DOHH2 (cell line): ENCODE measurements at regions not wholly inside any gene's neighbourhood (a gene's known extent, or its start where the extent isn't known, plus 50 kb on each side); places are given as distances from the start of the nearest gene placed in this dataset.

Source experiments
- H3F3A ChIP-seq: fragments of 200-600 bp; sonication (generic), shearing (Covaris generic); 2 replicates; pipeline ENCODE4 v1.6.0; 2016; ENCODE audit warnings: antibody characterized with exemption, mild to moderate bottlenecking; ENCODE audit not compliant: control insufficient read depth, insufficient read depth
- H3K27ac ChIP-seq: fragments of 200-600 bp; sonication (generic); 2 replicates; pipeline ENCODE4 v1.5.1; 2014; ENCODE audit warnings: low read depth, mild to moderate bottlenecking, low read length, moderate library complexity
- H3K27me3 ChIP-seq: fragments of 200-600 bp; sonication (generic); 2 replicates; pipeline ENCODE4 v1.6.1; 2014; ENCODE audit warnings: mild to moderate bottlenecking, low read length, mixed read lengths; ENCODE audit not compliant: control insufficient read depth
- H3K36me3 ChIP-seq: fragments of 200-600 bp; sonication (generic); 2 replicates; pipeline ENCODE4 v1.6.1; 2014; ENCODE audit warnings: mild to moderate bottlenecking, low read length, moderate library complexity, mixed read lengths; ENCODE audit not compliant: control insufficient read depth
- H3K4me1 ChIP-seq: fragments of 200-600 bp; sonication (generic); 2 replicates; pipeline ENCODE4 v1.6.1; 2014; ENCODE audit warnings: mild to moderate bottlenecking, low read length, mixed read lengths; ENCODE audit not compliant: control insufficient read depth
- H3K4me2 ChIP-seq: fragments of 200-600 bp; sonication (generic); 2 replicates; pipeline ENCODE4 v1.6.0; 2014; ENCODE audit warnings: mild to moderate bottlenecking, low read length, moderate library complexity
- H3K4me3 ChIP-seq: fragments of 200-600 bp; sonication (generic); 2 replicates; pipeline ENCODE4 v1.5.1; 2014; ENCODE audit warnings: mild to moderate bottlenecking, low read length, mixed read lengths
- H3K79me2 ChIP-seq: fragments of 200-600 bp; sonication (generic); 2 replicates; pipeline ENCODE4 v1.6.1; 2014; ENCODE audit warnings: mild to moderate bottlenecking, low read length, mixed read lengths; ENCODE audit not compliant: control insufficient read depth
- H3K9me2 ChIP-seq: fragments of 200-600 bp; sonication (generic); replicated peaks from 2 replicates; pipeline ENCODE4 v1.6.1; 2014; ENCODE audit warnings: mild to moderate bottlenecking, low read length, mixed read lengths; ENCODE audit not compliant: control insufficient read depth
- H3K9me3 ChIP-seq: fragments of 200-600 bp; sonication (generic); 2 replicates; pipeline ENCODE4 v1.6.1; 2014; ENCODE audit warnings: antibody characterized with exemption, low read length, mixed read lengths; ENCODE audit not compliant: control insufficient read depth, insufficient read depth
- H4K20me1 ChIP-seq: fragments of 200-600 bp; sonication (generic); 2 replicates; pipeline ENCODE4 v1.6.0; 2014; ENCODE audit warnings: low read depth, mild to moderate bottlenecking, antibody characterized with exemption, low read length, moderate library complexity; ENCODE audit not compliant: control insufficient read depth, insufficient read depth
- CTCF ChIP-seq: fragments of 200-600 bp; sonication (generic); IDR thresholded peaks from one replicate; pipeline ENCODE4 v1.5.1; 2014; ENCODE audit warnings: antibody characterized with exemption, mild to moderate bottlenecking, low read depth, low read length; ENCODE audit not compliant: poor library complexity, severe bottlenecking
- EZH2phosphoT487 ChIP-seq: fragments of 200-600 bp; sonication (generic); IDR thresholded peaks from 2 replicates; pipeline ENCODE4 v1.6.1; 2017; ENCODE audit warnings: borderline replicate concordance, mild to moderate bottlenecking, antibody characterized with exemption, low read length, moderate library complexity, mixed read lengths

GRCh38 chr13:87607266-87607665 lies 63.9 kb upstream of the SLITRK5 start:
- Histone ChIP-seq H3F3A (no peaks in the 10 kb centered on the region), H3K9me2 (no peaks in the 10 kb centered on the region), H3K9me3 (no peaks in the 10 kb centered on the region; the same call in 1 of the 2 replicates), H3K4me1 (no peaks in the 10 kb centered on the region), H3K79me2 (no peaks in the 10 kb centered on the region), H4K20me1 (no peaks in the 10 kb centered on the region), H3K27ac (no peak overlapping the region), H3K4me2 (no peak overlapping the region), H3K36me3 (no peaks in the 10 kb centered on the region), H3K4me3 (no peak overlapping the region), H3K27me3 (no peaks in the 10 kb centered on the region)
- no peak for TF ChIP-seq EZH2phosphoT487
- TF ChIP-seq CTCF, result no peak

GRCh38 chr13:87614276-87614675 lies 56.9 kb upstream of the SLITRK5 start:
- TF ChIP-seq EZH2phosphoT487 (no peak), CTCF (no peak)
- Histone ChIP-seq H3F3A (no peaks in the 10 kb centered on the region), H4K20me1 (no peaks in the 10 kb centered on the region), H3K4me2 (no peak overlapping the region), H3K9me3 (no peaks in the 10 kb centered on the region; the same call in 1 of the 2 replicates), H3K4me1 (no peaks in the 10 kb centered on the region), H3K27me3 (no peaks in the 10 kb centered on the region), H3K36me3 (no peaks in the 10 kb centered on the region), H3K4me3 (no peak overlapping the region), H3K9me2 (no peaks in the 10 kb centered on the region), H3K27ac (no peak overlapping the region), H3K79me2 (no peaks in the 10 kb centered on the region)
